Endothelial cell of umbilical vein (primary cell): ENCODE measurements at regions not wholly inside any gene's neighbourhood (a gene's known extent, or its start where the extent isn't known, plus 50 kb on each side); places are given as distances from the start of the nearest gene placed in this dataset.
"Not testable (repeated sequence)": the region's sequence is repeated elsewhere in the genome, so short reads cannot be mapped to it uniquely, and the experiment has no call there.

Source experiments
- BruUV-seq: library from RNA; stranded (reverse); fragments of 400-500 nt; replicated peaks from 2 replicates; lab custom pipeline; 2021; lab: Mats Ljungman, UMichigan
- CTCF ChIA-PET: fragments of 300-600, 350-600 bp; sonication (Branson Sonifier 250); formaldehyde crosslinking; loops from one replicate; lab custom pipeline; 2021; ENCODE audit warnings: antibody characterized with exemption, inconsistent platforms; lab: Charles Lee
- POLR2A ChIA-PET: fragments of 300-600, 350-600 bp; sonication (Branson Sonifier 250); formaldehyde crosslinking; loops from one replicate; lab custom pipeline; 2021; ENCODE audit warnings: antibody characterized with exemption, inconsistent platforms; lab: Charles Lee
- DNase-seq: peaks from one replicate; pipeline ENCODE4 v3.0.0-alpha.2; 2011; ENCODE audit warnings: low read depth, low spot score
- FAIRE-seq: peaks from 2 replicates; lab custom pipeline; 2011; peaks lifted over from hg19 to GRCh38; lab: Jason Lieb, UNC
- H2AFZ ChIP-seq: 2 replicates; pipeline ENCODE4 v1.6.0; 2012; ENCODE audit warnings: low read depth, low read length, control low read depth, inconsistent platforms
- H3K27ac ChIP-seq: 2 replicates; pipeline ENCODE4 v1.5.1; 2011; ENCODE audit warnings: low read depth, mild to moderate bottlenecking, control low read depth, low read length, moderate library complexity; ENCODE audit not compliant: insufficient read depth
- H3K27me3 ChIP-seq, 2 experiments: 2 replicates each; pipeline versions ENCODE4 v1.6.0 to v1.6.1; 2011; ENCODE audit warnings: low read length in 2 of 2, mixed read lengths in 1 of 2; ENCODE audit not compliant: control insufficient read depth in 2 of 2, insufficient read depth in 2 of 2
- H3K36me3 ChIP-seq, 2 experiments: 2 replicates in 1 of 2; 3 replicates in 1 of 2; pipeline ENCODE4 v1.5.1; 2011; ENCODE audit warnings: low read length in 2 of 2, mild to moderate bottlenecking in 1 of 2, moderate library complexity in 1 of 2; ENCODE audit not compliant: control insufficient read depth in 2 of 2, insufficient read depth in 2 of 2; ENCODE audit errors: extremely low read depth in 1 of 2
- H3K4me1 ChIP-seq: 3 replicates; pipeline ENCODE4 v1.5.1; 2011; ENCODE audit warnings: mild to moderate bottlenecking, low read length; ENCODE audit not compliant: control insufficient read depth, insufficient read depth; ENCODE audit errors: extremely low read depth
- H3K4me2 ChIP-seq: 2 replicates; pipeline ENCODE4 v1.6.1; 2011; ENCODE audit warnings: low read length, control low read depth, mixed read lengths; ENCODE audit not compliant: insufficient read depth
- H3K4me3 ChIP-seq, 3 experiments: fragments of 200-600 bp in 1 of 3; sonication (generic), shearing (Covaris generic) in 1 of 3; replicated peaks in 1 of 3; 2 replicates each; pipeline ENCODE4 v1.5.1; 2011 to 2016; ENCODE audit warnings: control low read depth in 3 of 3, low read length in 3 of 3, mild to moderate bottlenecking in 2 of 3, inconsistent platforms in 1 of 3, low read depth in 1 of 3, moderate library complexity in 1 of 3; ENCODE audit not compliant: insufficient read depth in 1 of 3
- H3K79me2 ChIP-seq: 2 replicates; pipeline ENCODE4 v1.6.0; 2012; ENCODE audit warnings: low read length, inconsistent platforms; ENCODE audit not compliant: control insufficient read depth, insufficient read depth
- H3K9ac ChIP-seq: replicated peaks from 2 replicates; pipeline ENCODE3; 2011; ENCODE audit warnings: low read length, control low read depth; ENCODE audit not compliant: insufficient read depth; ENCODE audit errors: extremely low read depth
- H3K9me1 ChIP-seq: replicated peaks from 3 replicates; pipeline ENCODE4 v1.6.0; 2011; ENCODE audit warnings: mild to moderate bottlenecking, low read length; ENCODE audit not compliant: control insufficient read depth, insufficient read depth; ENCODE audit errors: extremely low read depth
- H3K9me3 ChIP-seq: replicated peaks from 2 replicates; pipeline ENCODE4 v1.5.1; 2012; ENCODE audit warnings: low read length, inconsistent platforms; ENCODE audit not compliant: control insufficient read depth, insufficient read depth
- H4K20me1 ChIP-seq: replicated peaks from 2 replicates; pipeline ENCODE3; 2011; ENCODE audit warnings: mild to moderate bottlenecking, low read length; ENCODE audit not compliant: control insufficient read depth, insufficient read depth; ENCODE audit errors: extremely low read depth
- CTCF ChIP-seq, 2 donors: IDR thresholded peaks; 1 replicate in 1 of 2; 2 replicates in 1 of 2; pipeline ENCODE4 v1.5.1; 2011; ENCODE audit warnings: low read length in 2 of 2, mild to moderate bottlenecking in 2 of 2, moderate library complexity in 2 of 2, control low read depth in 1 of 2, inconsistent platforms in 1 of 2, low read depth in 1 of 2; ENCODE audit not compliant: insufficient read depth in 1 of 2; ENCODE audit errors: extremely low read depth in 1 of 2
- EZH2 ChIP-seq: IDR thresholded peaks from 2 replicates; pipeline ENCODE4 v1.6.1; 2012; ENCODE audit warnings: borderline replicate concordance, low read depth, mild to moderate bottlenecking, moderate library complexity, low read length, inconsistent platforms; ENCODE audit not compliant: severe bottlenecking
- FOS ChIP-seq: IDR thresholded peaks from 2 replicates; pipeline ENCODE4 v1.6.1; 2011; ENCODE audit warnings: mild to moderate bottlenecking, low read length, moderate library complexity, borderline replicate concordance; ENCODE audit not compliant: insufficient read depth
- GATA2 ChIP-seq: IDR thresholded peaks from 2 replicates; pipeline ENCODE4 v1.7.0; 2011; ENCODE audit warnings: low read depth, mild to moderate bottlenecking, moderate library complexity, mixed read lengths, low read length; ENCODE audit not compliant: insufficient read length, insufficient read depth
- JUN ChIP-seq: IDR thresholded peaks from 2 replicates; pipeline ENCODE4 v1.6.1; 2011; ENCODE audit warnings: borderline replicate concordance, low read depth; ENCODE audit not compliant: insufficient read length, insufficient read depth
- MAX ChIP-seq: IDR thresholded peaks from 2 replicates; pipeline ENCODE4 v1.6.1; 2011; ENCODE audit not compliant: insufficient read depth, insufficient read length
- MYC ChIP-seq: IDR thresholded peaks from one replicate; pipeline ENCODE4 v1.6.1; 2011; ENCODE audit warnings: mild to moderate bottlenecking, low read depth, low read length
- POLR2A ChIP-seq: IDR thresholded peaks from 2 replicates; pipeline ENCODE4 v1.6.1; 2012; ENCODE audit warnings: low read depth, mild to moderate bottlenecking, control low read depth, low read length
- POLR2AphosphoS5 ChIP-seq: IDR thresholded peaks from 2 replicates; pipeline ENCODE4 v1.6.1; 2012; ENCODE audit warnings: low read depth, mild to moderate bottlenecking, control low read depth, low read length, moderate library complexity; ENCODE audit not compliant: insufficient read depth
- dilution Hi-C: fragments of 300-500 bp; cut with MboI; formaldehyde crosslinking; loops from one replicate; pipeline ENCODE4 v1.15.0; 2019; ENCODE audit warnings: low sequenced_read_pairs; ENCODE audit not compliant: extremely low pct_ligation_motif_present
- intact Hi-C: fragments of 100-400 bp; cut with micrococcal nuclease; formaldehyde crosslinking; loops from one replicate; pipeline ENCODE4 v1.10.0; 2022

- no peak overlapping the region for H3K27ac ChIP-seq
- no peaks in the 10 kb centered on the region for H3K36me3 ChIP-seq
- no peaks in the 10 kb centered on the region for H3K79me2 ChIP-seq
- H3K9me3 ChIP-seq: no peaks in the 10 kb centered on the region
- no peak overlapping the region for H3K4me2 ChIP-seq
- no peaks in the 10 kb centered on the region for H3K9me1 ChIP-seq
- no peak overlapping the region for H3K4me3 ChIP-seq
- dilution Hi-C loops: no loop called here
- H2AFZ ChIP-seq: no peak overlapping the region
- no TSS peak for BruUV-seq
- peaks cover 10% of the 10 kb centered on the region for H3K4me1 ChIP-seq
- TF ChIP-seq CTCF (IDR thresholded peaks at IDR 0.05; ENCODE audit: extremely low read depth in 1 of 2, insufficient read depth in 1 of 2, low read depth in 1 of 2, low read length in 2 of 2) (no peak), EZH2 (no peak), FOS (no peak), POLR2A (no peak), MAX (no peak), GATA2 (no peak), JUN (no peak), POLR2AphosphoS5 (no peak), MYC (no peak)
- no peak overlapping the region for H3K9ac ChIP-seq
- FAIRE-seq: no peak
- no peaks in the 10 kb centered on the region for H3K27me3 ChIP-seq
- intact Hi-C loops: loop anchor here (10.0 kb wide), 1 partner anchor 190 kb away; no protein-coding TSS in a partner anchor
- no peaks in the 10 kb centered on the region for H4K20me1 ChIP-seq
- CTCF ChIA-PET: interaction anchor here (0.8 to 2.2 kb wide), 6 partner anchors 9 to 195 kb away, joined by 3 to 10 read pairs (median 3); no protein-coding TSS in a partner anchor
- POLR2A ChIA-PET: no interaction called here
- no peak for DNase-seq
Measured at GRCh38 chr1:78334952-78335351, 155.8 kb upstream of the PTGFR start.

GRCh38 chr1:78336751-78337150 is 154.0 kb upstream of the PTGFR start:
- CTCF ChIA-PET, H3K4me2 ChIP-seq, H3K9ac ChIP-seq, H3K27ac ChIP-seq, BruUV-seq, FAIRE-seq, H3K27me3 ChIP-seq, DNase-seq, H3K9me1 ChIP-seq, H3K4me3 ChIP-seq, H2AFZ ChIP-seq, H3K79me2 ChIP-seq, H3K9me3 ChIP-seq, H4K20me1 ChIP-seq, dilution Hi-C loops, H3K36me3 ChIP-seq, POLR2A ChIA-PET: not testable (repeated sequence)
- intact Hi-C loops: loop anchor here (10.0 kb wide), 1 partner anchor 192 kb away; no protein-coding TSS in a partner anchor
- peaks cover 14% of the 10 kb centered on the region for H3K4me1 ChIP-seq
